ENCODE measurements at regions not wholly inside any gene's neighbourhood (a gene's known extent, or its start where the extent isn't known, plus 50 kb on each side); places are given as distances from the start of the nearest gene placed in this dataset.

- TF ChIP-seq GATA3 (IDR thresholded peaks at IDR 0.05; ENCODE audit: low read depth, low read length) (no peak), GATA2 (IDR thresholded peaks at IDR 0.05; ENCODE audit: low read depth, low read length) (no peak)
Measured at GRCh38 chr9:135338546-135338945, 141.0 kb upstream of the PPP1R26 start.
